Tibial nerve (tissue), 3 donors: ENCODE measurements at regions not wholly inside any gene's neighbourhood (a gene's known extent, or its start where the extent isn't known, plus 50 kb on each side); places are given as distances from the start of the nearest gene placed in this dataset.

ENCODE experiments used
- POLR2A ChIP-seq, 2 donors: fragments of 450-650 bp; IDR thresholded peaks; one replicate each; pipeline ENCODE4 v1.6.1; 2017; ENCODE audit warnings: antibody characterized with exemption in 2 of 2, mild to moderate bottlenecking in 2 of 2, moderate library complexity in 2 of 2
- TF ChIP-seq, protein P1 (sequence below), 5 experiments: fragments of 200-600 bp in 3 of 5; fragments of 450-650 bp in 2 of 5; sonication (generic) in 3 of 5; IDR thresholded peaks; one replicate each; pipeline ENCODE4 v1.5.1; 2016 to 2019; ENCODE audit warnings: antibody characterized with exemption in 5 of 5, mild to moderate bottlenecking in 3 of 5, moderate library complexity in 2 of 5

DNA sequence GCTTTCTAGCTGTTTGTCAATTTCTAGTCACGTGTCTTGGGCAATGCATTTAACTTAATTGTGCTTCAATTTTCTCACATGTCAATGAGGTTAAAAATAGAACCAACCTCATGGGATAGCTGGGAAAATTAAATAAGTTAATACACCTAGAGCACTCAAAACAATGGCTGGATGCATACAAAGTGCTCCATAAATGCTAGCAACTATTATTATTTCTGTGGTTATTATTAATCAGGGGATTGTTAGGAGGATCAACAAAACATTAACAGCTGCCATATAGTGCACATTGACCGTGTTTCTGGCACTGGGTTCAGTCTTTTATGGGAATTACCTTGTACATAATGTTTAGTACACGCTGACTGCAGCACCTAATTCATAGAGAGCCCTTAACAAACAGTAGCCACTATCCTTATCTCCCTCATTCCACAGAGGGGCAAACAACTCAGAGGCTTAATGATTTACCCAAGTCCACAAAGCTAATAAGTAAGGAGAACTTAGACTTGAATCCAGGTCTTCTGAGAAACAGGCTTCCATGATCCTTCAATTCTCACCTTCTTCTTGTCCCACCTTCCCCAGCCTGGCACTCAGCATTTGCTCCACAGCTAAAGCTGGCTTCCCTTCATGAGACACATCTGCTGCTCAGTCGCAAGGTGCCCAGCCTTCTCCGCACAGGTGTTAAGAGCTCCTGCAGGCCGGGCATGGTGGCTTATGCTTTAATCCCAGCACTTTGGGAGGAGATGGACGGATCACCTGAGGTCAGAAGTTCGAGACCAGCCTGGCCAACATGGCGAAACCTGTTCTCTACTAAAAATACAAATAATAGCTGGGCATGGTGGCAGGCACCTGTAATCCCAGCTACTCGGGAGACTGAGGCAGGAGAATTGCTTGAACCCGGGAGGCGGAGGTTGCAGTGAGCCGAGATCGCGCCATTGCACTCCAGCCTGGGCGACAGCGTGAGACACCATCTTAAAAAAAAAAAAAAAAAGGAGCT is 137.4 kb upstream of the ABCA1 start:
- TF ChIP-seq, protein P1, sequence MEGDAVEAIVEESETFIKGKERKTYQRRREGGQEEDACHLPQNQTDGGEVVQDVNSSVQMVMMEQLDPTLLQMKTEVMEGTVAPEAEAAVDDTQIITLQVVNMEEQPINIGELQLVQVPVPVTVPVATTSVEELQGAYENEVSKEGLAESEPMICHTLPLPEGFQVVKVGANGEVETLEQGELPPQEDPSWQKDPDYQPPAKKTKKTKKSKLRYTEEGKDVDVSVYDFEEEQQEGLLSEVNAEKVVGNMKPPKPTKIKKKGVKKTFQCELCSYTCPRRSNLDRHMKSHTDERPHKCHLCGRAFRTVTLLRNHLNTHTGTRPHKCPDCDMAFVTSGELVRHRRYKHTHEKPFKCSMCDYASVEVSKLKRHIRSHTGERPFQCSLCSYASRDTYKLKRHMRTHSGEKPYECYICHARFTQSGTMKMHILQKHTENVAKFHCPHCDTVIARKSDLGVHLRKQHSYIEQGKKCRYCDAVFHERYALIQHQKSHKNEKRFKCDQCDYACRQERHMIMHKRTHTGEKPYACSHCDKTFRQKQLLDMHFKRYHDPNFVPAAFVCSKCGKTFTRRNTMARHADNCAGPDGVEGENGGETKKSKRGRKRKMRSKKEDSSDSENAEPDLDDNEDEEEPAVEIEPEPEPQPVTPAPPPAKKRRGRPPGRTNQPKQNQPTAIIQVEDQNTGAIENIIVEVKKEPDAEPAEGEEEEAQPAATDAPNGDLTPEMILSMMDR (IDR thresholded peaks at IDR 0.05), result no peak
- no peak for TF ChIP-seq POLR2A (IDR thresholded peaks at IDR 0.05)
